SK-N-SH treated with all-trans-retinoic acid at 6 μM for 48 hours (cell line): ENCODE measurements at regions not wholly inside any gene's neighbourhood (a gene's known extent, or its start where the extent isn't known, plus 50 kb on each side); places are given as distances from the start of the nearest gene placed in this dataset.

ENCODE experiments used
- ATAC-seq: fragments of 200-7000 bp; cut with Tn5 transposase; 3 replicates; pipeline ENCODE4 v1.9.1; 2020; ENCODE audit warnings: mild to moderate bottlenecking, moderate library complexity
- ARNTL ChIP-seq: fragments of 450-650 bp; formaldehyde crosslinking; IDR thresholded peaks from 2 replicates; pipeline ENCODE4 v1.5.0; 2020; ENCODE audit warnings: low read depth, mild to moderate bottlenecking, moderate library complexity, borderline replicate concordance
- BACH2 ChIP-seq: fragments of 250-450 bp; sonication (Bioruptor Pico); IDR thresholded peaks from 2 replicates; pipeline ENCODE4 v1.9.0; 2021; ENCODE audit warnings: mild to moderate bottlenecking, borderline replicate concordance
- CREB5 ChIP-seq: fragments of 250-450 bp; sonication (Bioruptor Pico); IDR thresholded peaks from 2 replicates; pipeline ENCODE4 v1.5.1; 2020; ENCODE audit warnings: low read depth, mild to moderate bottlenecking, moderate library complexity
- ESRRG ChIP-seq: fragments of 250-450 bp; sonication (Bioruptor Pico); IDR thresholded peaks from 2 replicates; pipeline ENCODE4 v1.6.1; 2021; ENCODE audit warnings: mild to moderate bottlenecking
- ISL1 ChIP-seq: fragments of 250-450 bp; sonication (Bioruptor Pico); IDR thresholded peaks from 2 replicates; pipeline ENCODE4 v2.1.2; 2022; ENCODE audit warnings: mild to moderate bottlenecking, moderate library complexity
- OSR1 ChIP-seq: fragments of 250-450 bp; sonication (Bioruptor Pico); IDR thresholded peaks from 2 replicates; pipeline ENCODE4 v1.8.0; 2022; ENCODE audit warnings: moderate library complexity, mild to moderate bottlenecking, inconsistent platforms
- RARB ChIP-seq: fragments of 250-450 bp; sonication (Bioruptor Pico); IDR thresholded peaks from 2 replicates; pipeline ENCODE4 v1.8.0; 2021; ENCODE audit warnings: mild to moderate bottlenecking, moderate library complexity
- SNAI2 ChIP-seq: fragments of 250-450 bp; sonication (Bioruptor Pico); IDR thresholded peaks from 2 replicates; pipeline ENCODE4 v1.5.0; 2020; ENCODE audit warnings: mild to moderate bottlenecking, moderate library complexity
- TCF4 ChIP-seq: fragments of 250-450 bp; sonication (Bioruptor Pico); IDR thresholded peaks from 2 replicates; pipeline ENCODE4 v1.8.0; 2021; ENCODE audit warnings: mild to moderate bottlenecking, moderate library complexity, borderline replicate concordance
- TOX ChIP-seq: fragments of 250-450 bp; sonication (Bioruptor Pico); IDR thresholded peaks from 2 replicates; pipeline ENCODE4 v1.8.0; 2021; ENCODE audit warnings: mild to moderate bottlenecking, moderate library complexity, borderline replicate concordance
- ZC3H10 ChIP-seq: fragments of 250-450 bp; sonication (Bioruptor Pico); IDR thresholded peaks from 2 replicates; pipeline ENCODE4 v1.5.1; 2021; ENCODE audit warnings: mild to moderate bottlenecking, moderate library complexity
- ZFP3 ChIP-seq: fragments of 250-450 bp; sonication (Bioruptor Pico); IDR thresholded peaks from 2 replicates; pipeline ENCODE4 v1.5.0; 2020; ENCODE audit warnings: mild to moderate bottlenecking, moderate library complexity
- ZFP30 ChIP-seq: fragments of 450-650 bp; formaldehyde crosslinking; IDR thresholded peaks from 2 replicates; pipeline ENCODE4 v1.5.0; 2022; ENCODE audit warnings: mild to moderate bottlenecking, moderate library complexity
- ZNF70 ChIP-seq: fragments of 450-650 bp; formaldehyde crosslinking; IDR thresholded peaks from 2 replicates; pipeline ENCODE4 v1.5.0; 2020; ENCODE audit warnings: mild to moderate bottlenecking, moderate library complexity
- ZNF8 ChIP-seq: fragments of 450-650 bp; formaldehyde crosslinking; IDR thresholded peaks from 2 replicates; pipeline ENCODE4 v1.5.0; 2020; ENCODE audit warnings: mild to moderate bottlenecking, moderate library complexity
- TF ChIP-seq, protein P1 (sequence below): fragments of 250-450 bp; sonication (Bioruptor Pico); IDR thresholded peaks from 2 replicates; pipeline ENCODE4 v1.8.0; 2021; ENCODE audit warnings: low read depth, mild to moderate bottlenecking, moderate library complexity, borderline replicate concordance
- TF ChIP-seq, protein P2 (sequence below): fragments of 250-450 bp; sonication (Bioruptor Pico); IDR thresholded peaks from 2 replicates; pipeline ENCODE4 v1.5.0; 2020; ENCODE audit warnings: mild to moderate bottlenecking, moderate library complexity
- TF ChIP-seq, protein P3 (sequence below): fragments of 250-450 bp; sonication (Bioruptor Pico); IDR thresholded peaks from 2 replicates; pipeline ENCODE4 v1.5.1; 2021; ENCODE audit warnings: mild to moderate bottlenecking, moderate library complexity

DNA sequence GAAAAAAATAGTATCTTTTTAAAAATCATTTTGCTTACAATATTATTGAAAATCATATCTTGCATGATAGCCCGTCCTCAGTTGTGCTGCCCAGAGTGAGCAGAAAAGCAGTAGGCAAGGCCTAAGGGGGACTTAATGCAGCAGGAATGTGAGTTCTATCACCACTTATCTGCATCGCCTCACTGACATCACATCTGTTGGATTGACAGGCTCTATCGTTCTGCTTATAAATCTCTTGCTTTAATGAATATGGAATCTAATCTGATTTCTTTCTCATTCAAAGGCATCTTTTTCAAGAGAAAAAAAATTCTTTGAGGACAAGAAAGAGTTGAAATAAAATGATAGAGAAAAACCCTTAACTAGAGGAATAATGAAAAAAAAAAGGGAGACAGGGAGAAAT, 249.9 kb downstream of the PAPSS1 start:
- TF ChIP-seq TCF4 (peak; percentile 56; the same call in 1 of the 2 replicates), ISL1 (peak; percentile 53), CREB5 (0 out of 2 replicates have a peak, but pooled peaks have one; percentile 21), OSR1 (no peak), SNAI2 (0 out of 2 replicates have a peak, but pooled peaks have one; percentile 24), RARB (CRISPR knock-in tag) (no peak)
- no peak for ATAC-seq

DNA sequence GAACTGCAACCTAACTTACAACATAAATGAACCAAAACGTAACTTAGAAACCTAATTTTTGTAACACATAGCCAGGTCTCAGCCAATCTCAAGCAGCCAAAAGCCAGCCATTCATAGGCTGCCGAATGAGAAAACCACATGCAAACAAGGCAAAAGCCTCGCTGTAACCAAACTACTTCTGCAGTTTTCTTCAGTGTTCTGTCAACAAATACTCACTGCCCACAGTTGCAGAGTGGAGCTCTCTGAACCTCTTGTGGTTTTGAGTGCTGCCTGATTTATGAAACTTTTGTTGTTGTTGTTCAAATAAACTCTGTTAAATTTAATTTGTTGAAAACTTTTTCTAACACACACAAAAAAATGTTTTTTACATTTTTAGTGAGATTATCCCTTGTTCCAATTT, 251.2 kb downstream of the PAPSS1 start:
- ATAC-seq = no peak
- no peak for TF ChIP-seq BACH2
- TF ChIP-seq, protein P1, sequence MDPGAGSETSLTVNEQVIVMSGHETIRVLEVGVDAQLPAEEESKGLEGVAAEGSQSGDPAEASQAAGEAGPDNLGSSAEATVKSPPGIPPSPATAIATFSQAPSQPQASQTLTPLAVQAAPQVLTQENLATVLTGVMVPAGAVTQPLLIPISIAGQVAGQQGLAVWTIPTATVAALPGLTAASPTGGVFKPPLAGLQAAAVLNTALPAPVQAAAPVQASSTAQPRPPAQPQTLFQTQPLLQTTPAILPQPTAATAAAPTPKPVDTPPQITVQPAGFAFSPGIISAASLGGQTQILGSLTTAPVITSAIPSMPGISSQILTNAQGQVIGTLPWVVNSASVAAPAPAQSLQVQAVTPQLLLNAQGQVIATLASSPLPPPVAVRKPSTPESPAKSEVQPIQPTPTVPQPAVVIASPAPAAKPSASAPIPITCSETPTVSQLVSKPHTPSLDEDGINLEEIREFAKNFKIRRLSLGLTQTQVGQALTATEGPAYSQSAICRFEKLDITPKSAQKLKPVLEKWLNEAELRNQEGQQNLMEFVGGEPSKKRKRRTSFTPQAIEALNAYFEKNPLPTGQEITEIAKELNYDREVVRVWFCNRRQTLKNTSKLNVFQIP = no peak
- no peak for TF ChIP-seq ZC3H10 (CRISPR knock-in tag)

GRCh38 chr4:107468156-107468555, 251.9 kb downstream of the PAPSS1 start:
- TF ChIP-seq TCF4 = no peak
- TF ChIP-seq, protein P1 = no peak
- TF ChIP-seq TOX (CRISPR knock-in tag) = no peak
- TF ChIP-seq, protein P2, sequence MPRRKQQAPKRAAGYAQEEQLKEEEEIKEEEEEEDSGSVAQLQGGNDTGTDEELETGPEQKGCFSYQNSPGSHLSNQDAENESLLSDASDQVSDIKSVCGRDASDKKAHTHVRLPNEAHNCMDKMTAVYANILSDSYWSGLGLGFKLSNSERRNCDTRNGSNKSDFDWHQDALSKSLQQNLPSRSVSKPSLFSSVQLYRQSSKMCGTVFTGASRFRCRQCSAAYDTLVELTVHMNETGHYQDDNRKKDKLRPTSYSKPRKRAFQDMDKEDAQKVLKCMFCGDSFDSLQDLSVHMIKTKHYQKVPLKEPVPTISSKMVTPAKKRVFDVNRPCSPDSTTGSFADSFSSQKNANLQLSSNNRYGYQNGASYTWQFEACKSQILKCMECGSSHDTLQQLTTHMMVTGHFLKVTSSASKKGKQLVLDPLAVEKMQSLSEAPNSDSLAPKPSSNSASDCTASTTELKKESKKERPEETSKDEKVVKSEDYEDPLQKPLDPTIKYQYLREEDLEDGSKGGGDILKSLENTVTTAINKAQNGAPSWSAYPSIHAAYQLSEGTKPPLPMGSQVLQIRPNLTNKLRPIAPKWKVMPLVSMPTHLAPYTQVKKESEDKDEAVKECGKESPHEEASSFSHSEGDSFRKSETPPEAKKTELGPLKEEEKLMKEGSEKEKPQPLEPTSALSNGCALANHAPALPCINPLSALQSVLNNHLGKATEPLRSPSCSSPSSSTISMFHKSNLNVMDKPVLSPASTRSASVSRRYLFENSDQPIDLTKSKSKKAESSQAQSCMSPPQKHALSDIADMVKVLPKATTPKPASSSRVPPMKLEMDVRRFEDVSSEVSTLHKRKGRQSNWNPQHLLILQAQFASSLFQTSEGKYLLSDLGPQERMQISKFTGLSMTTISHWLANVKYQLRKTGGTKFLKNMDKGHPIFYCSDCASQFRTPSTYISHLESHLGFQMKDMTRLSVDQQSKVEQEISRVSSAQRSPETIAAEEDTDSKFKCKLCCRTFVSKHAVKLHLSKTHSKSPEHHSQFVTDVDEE = no peak
- TF ChIP-seq ISL1 = no peak
- TF ChIP-seq ARNTL (CRISPR knock-in tag) = no peak
- no peak for TF ChIP-seq ZNF8 (CRISPR knock-in tag)
- no peak for TF ChIP-seq OSR1
- TF ChIP-seq, protein P3, sequence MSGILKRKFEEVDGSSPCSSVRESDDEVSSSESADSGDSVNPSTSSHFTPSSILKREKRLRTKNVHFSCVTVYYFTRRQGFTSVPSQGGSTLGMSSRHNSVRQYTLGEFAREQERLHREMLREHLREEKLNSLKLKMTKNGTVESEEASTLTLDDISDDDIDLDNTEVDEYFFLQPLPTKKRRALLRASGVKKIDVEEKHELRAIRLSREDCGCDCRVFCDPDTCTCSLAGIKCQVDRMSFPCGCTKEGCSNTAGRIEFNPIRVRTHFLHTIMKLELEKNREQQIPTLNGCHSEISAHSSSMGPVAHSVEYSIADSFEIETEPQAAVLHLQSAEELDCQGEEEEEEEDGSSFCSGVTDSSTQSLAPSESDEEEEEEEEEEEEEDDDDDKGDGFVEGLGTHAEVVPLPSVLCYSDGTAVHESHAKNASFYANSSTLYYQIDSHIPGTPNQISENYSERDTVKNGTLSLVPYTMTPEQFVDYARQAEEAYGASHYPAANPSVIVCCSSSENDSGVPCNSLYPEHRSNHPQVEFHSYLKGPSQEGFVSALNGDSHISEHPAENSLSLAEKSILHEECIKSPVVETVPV (CRISPR knock-in tag) = no peak
- no peak for TF ChIP-seq RARB (CRISPR knock-in tag)
- no peak for TF ChIP-seq ESRRG (CRISPR knock-in tag)
- ATAC-seq = no peak

GRCh38 chr4:107467461-107467860, 252.6 kb downstream of the PAPSS1 start:
- no peak for TF ChIP-seq OSR1
- no peak for TF ChIP-seq CREB5
- no peak for TF ChIP-seq ZFP3
- no peak; the same call in 2 of the 3 replicates for ATAC-seq

DNA sequence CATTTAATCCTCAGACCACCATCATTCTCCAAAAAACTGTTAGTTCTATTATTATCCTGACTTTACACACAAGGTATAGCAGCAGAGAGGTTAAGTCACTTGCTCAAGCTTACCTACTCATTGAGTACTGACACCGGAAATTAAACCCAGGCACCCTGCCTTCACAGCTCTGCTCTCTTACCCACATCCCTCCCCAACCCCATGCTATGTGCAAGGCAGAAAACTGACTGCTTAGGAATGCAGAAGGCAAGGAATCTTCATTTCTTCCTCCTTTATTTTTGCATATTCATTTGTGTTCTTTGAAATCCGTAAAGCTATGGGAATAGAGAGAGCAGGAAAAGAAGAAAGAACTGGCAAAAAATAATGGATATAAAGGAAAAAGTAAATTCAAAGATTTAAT, 261.8 kb downstream of the PAPSS1 start:
- ATAC-seq = no peak
- TF ChIP-seq, protein P1 = no peak
- TF ChIP-seq ZNF70 (CRISPR knock-in tag) = no peak
- no peak for TF ChIP-seq ZFP30
- no peak for TF ChIP-seq OSR1
- no peak for TF ChIP-seq BACH2
- TF ChIP-seq ZNF8 (CRISPR knock-in tag) = no peak
- no peak for TF ChIP-seq CREB5
- TF ChIP-seq, protein P3 (CRISPR knock-in tag) = no peak
- TF ChIP-seq TCF4 = no peak
